ENCODE measurements at regions not wholly inside any gene's neighbourhood (a gene's known extent, or its start where the extent isn't known, plus 50 kb on each side); places are given as distances from the start of the nearest gene placed in this dataset.
"Not testable (repeated sequence)": the region's sequence is repeated elsewhere in the genome, so short reads cannot be mapped to it uniquely, and the experiment has no call there.

DNA sequence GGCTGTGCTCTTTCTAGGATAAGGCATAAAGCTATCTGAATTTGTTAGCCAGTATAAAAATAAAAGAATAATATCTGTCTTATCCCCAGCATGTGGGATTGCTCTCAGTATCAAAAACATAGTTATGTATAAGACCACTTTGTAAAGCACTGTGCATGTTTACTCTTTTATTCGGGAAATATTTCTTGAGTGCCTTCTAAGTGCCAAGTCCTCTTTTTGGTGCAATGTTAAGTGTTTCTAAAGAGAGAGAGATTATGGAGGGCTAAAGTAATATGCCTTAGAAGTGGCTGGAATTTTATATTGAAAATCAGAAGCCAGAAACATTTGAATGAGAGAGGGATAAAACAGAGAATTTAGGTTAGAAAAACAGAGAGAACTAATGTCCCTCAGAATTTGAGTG lies 212.0 kb downstream of the ALG10B start:
- Mint-ChIP-seq H3K36me3 (ENCODE audit: low read depth) (no peaks in the 10 kb centered on the region), H3K27ac (ENCODE audit: unreplicated experiment) (no peak overlapping the region), H3K4me1 (ENCODE audit: low read depth) (no peaks in the 10 kb centered on the region), H3K27me3 (ENCODE audit: low read depth) (no peaks in the 10 kb centered on the region), H3K9me3 (ENCODE audit: low read depth) (peaks cover 6% of the 10 kb centered on the region), H3K4me3 (ENCODE audit: unreplicated experiment) (no peak overlapping the region)
- TF ChIP-seq, protein P1, sequence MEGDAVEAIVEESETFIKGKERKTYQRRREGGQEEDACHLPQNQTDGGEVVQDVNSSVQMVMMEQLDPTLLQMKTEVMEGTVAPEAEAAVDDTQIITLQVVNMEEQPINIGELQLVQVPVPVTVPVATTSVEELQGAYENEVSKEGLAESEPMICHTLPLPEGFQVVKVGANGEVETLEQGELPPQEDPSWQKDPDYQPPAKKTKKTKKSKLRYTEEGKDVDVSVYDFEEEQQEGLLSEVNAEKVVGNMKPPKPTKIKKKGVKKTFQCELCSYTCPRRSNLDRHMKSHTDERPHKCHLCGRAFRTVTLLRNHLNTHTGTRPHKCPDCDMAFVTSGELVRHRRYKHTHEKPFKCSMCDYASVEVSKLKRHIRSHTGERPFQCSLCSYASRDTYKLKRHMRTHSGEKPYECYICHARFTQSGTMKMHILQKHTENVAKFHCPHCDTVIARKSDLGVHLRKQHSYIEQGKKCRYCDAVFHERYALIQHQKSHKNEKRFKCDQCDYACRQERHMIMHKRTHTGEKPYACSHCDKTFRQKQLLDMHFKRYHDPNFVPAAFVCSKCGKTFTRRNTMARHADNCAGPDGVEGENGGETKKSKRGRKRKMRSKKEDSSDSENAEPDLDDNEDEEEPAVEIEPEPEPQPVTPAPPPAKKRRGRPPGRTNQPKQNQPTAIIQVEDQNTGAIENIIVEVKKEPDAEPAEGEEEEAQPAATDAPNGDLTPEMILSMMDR (IDR thresholded peaks at IDR 0.05): no peak
- DNase-seq (ENCODE audit: low spot score): no peak

DNA sequence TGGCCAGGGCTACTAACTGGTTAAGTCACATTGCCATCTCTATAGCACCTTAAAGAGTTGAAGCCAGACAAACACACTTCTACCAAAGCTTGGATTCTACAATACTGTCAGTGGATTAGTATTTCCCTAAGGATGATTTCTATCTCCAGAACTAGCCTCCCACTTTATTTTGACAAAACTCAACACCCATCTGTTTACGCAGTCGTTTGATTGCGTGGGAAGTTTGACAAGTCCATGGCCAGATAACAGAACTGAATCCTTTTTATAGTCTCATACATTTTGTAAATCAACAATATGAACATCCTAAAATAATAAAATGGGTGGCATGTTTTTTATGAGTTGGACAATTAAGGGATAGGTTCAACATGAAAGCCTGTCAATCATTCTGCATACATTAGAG lies 212.7 kb downstream of the ALG10B start:
- not testable (repeated sequence) for H3K36me3 Mint-ChIP-seq (ENCODE audit: low read depth); H3K27ac Mint-ChIP-seq (ENCODE audit: unreplicated experiment); H3K4me1 Mint-ChIP-seq (ENCODE audit: low read depth); H3K27me3 Mint-ChIP-seq (ENCODE audit: low read depth); H3K4me3 Mint-ChIP-seq (ENCODE audit: unreplicated experiment); H3K9me3 Mint-ChIP-seq (ENCODE audit: low read depth); DNase-seq (ENCODE audit: low spot score)

DNA sequence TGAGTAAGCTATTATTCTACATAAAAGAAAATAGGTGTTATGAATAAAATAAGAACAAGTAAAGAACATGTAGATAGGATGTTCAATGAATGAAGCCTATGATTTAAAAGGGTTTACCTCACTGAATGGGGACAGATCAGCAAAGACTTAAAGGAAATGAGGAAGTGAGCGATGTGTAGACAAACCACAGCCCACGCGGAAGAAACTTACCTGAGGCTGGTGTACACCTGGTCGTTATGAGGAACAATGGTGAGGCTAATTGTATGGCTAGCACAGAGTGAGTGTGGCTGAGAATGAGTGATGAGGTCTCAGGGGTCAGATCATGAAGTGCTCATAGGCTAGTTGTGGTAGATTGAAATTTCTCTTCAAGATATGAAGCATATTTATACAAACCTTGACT lies 221.7 kb downstream of the ALG10B start:
- H3K4me1 Mint-ChIP-seq (ENCODE audit: low read depth): no peaks in the 10 kb centered on the region
- H3K27ac Mint-ChIP-seq (ENCODE audit: unreplicated experiment): no peak overlapping the region
- H3K36me3 Mint-ChIP-seq (ENCODE audit: low read depth): no peaks in the 10 kb centered on the region
- TF ChIP-seq, protein P1 (IDR thresholded peaks at IDR 0.05): no peak
- no peaks in the 10 kb centered on the region for H3K27me3 Mint-ChIP-seq (ENCODE audit: low read depth)
- peaks cover 9% of the 10 kb centered on the region for H3K9me3 Mint-ChIP-seq (ENCODE audit: low read depth)
- no peak overlapping the region for H3K4me3 Mint-ChIP-seq (ENCODE audit: unreplicated experiment)
- DNase-seq (ENCODE audit: low spot score): no peak

DNA sequence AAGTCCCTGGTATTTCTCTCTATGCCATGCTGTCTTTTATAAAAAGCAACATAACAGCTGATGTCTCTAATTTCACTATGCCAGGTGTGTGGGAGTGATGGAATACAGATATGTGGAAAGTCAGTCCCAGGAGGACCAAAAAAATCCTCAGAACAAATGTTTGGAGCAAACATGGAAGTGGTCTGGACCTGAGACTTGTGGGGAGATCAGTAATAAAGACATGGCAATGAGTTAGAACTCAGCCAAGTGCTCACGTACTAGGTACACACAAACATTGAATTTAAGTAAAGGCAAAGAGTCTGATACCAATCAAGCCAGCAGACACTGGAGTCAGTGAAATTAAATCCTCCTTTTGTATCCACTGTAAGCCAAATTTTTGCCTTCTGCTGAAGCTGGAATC lies 223.6 kb downstream of the ALG10B start:
- peaks cover 3% of the 10 kb centered on the region for H3K9me3 Mint-ChIP-seq (ENCODE audit: low read depth)
- no peaks in the 10 kb centered on the region for H3K4me1 Mint-ChIP-seq (ENCODE audit: low read depth)
- TF ChIP-seq, protein P1 (IDR thresholded peaks at IDR 0.05): no peak
- no peaks in the 10 kb centered on the region for H3K27me3 Mint-ChIP-seq (ENCODE audit: low read depth)
- H3K27ac Mint-ChIP-seq (ENCODE audit: unreplicated experiment): no peak overlapping the region
- no peak overlapping the region for H3K4me3 Mint-ChIP-seq (ENCODE audit: unreplicated experiment)
- DNase-seq (ENCODE audit: low spot score): no peak
- H3K36me3 Mint-ChIP-seq (ENCODE audit: low read depth): no peaks in the 10 kb centered on the region

DNA sequence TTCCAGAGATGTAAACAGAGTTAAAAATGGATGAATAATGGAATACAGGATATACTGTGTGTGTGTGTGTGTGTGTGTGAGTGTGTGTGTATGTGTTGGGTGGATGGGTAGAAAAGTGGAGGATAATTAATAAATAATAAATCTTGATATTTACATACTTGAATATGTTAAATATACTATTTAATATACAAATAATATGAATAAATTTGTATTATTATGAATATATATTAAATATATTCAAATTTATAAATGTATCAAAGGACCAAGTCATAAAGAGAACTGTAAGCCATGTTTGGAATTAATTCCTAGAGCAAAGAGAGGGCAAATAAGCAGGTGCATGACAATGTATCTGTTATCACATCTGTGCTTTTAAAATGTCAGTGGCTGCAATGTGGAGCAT lies 225.3 kb downstream of the ALG10B start:
- no peak for DNase-seq (ENCODE audit: low spot score)
- Mint-ChIP-seq H3K36me3 (ENCODE audit: low read depth) (no peaks in the 10 kb centered on the region), H3K27ac (ENCODE audit: unreplicated experiment) (no peak overlapping the region), H3K9me3 (ENCODE audit: low read depth) (peaks cover 3% of the 10 kb centered on the region), H3K27me3 (ENCODE audit: low read depth) (no peaks in the 10 kb centered on the region), H3K4me1 (ENCODE audit: low read depth) (no peaks in the 10 kb centered on the region), H3K4me3 (ENCODE audit: unreplicated experiment) (no peak overlapping the region)
- TF ChIP-seq, protein P1 (IDR thresholded peaks at IDR 0.05): no peak

DNA sequence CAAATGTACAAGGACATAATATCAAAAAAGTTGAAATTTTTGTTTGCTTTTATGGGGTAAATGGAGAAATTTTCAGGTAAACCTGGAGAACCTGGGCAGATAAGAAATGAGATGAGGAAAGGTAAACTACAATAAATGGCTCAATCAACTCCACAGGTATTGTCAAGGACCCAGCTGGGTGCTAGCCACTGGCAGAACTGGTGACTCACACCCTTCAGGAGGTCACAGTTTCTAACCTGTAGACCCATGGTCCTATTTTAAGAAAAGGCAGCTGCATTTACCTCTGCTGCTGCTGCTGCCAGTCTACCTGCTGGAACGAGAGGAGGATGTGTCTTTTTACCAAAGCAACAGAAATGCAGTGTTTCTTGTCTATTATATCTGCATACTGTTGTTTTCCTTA lies 226.6 kb downstream of the ALG10B start:
- Mint-ChIP-seq H3K36me3 (ENCODE audit: low read depth) (no peaks in the 10 kb centered on the region), H3K4me3 (ENCODE audit: unreplicated experiment) (no peak overlapping the region), H3K4me1 (ENCODE audit: low read depth) (no peaks in the 10 kb centered on the region), H3K27ac (ENCODE audit: unreplicated experiment) (no peak overlapping the region), H3K9me3 (ENCODE audit: low read depth) (peaks cover 6% of the 10 kb centered on the region), H3K27me3 (ENCODE audit: low read depth) (no peaks in the 10 kb centered on the region)
- DNase-seq (ENCODE audit: low spot score): no peak
- TF ChIP-seq, protein P1 (IDR thresholded peaks at IDR 0.05): no peak

Measured in chondrocyte (in vitro differentiated cells).